Upper lobe of left lung (tissue), 6 donors: ENCODE measurements at regions not wholly inside any gene's neighbourhood (a gene's known extent, or its start where the extent isn't known, plus 50 kb on each side); places are given as distances from the start of the nearest gene placed in this dataset.

ENCODE experiments used
- ATAC-seq, 2 donors: fragments of 200-7000 bp; cut with Tn5 transposase; one replicate each; pipeline ENCODE4 v1.9.1; 2022; ENCODE audit warnings: mild to moderate bottlenecking in 2 of 2, moderate library complexity in 2 of 2; ENCODE audit not compliant: low FRiP score in 2 of 2
- DNase-seq, 2 donors: peaks; one replicate each; pipeline ENCODE4 v3.0.0-alpha.2; 2019 to 2020
- H3K27ac ChIP-seq, 4 donors: fragments of 200-600 bp; sonication (generic); one replicate each; pipeline ENCODE4 v1.5.1; 2016 to 2019
- H3K27me3 ChIP-seq, 4 donors: fragments of 200-600 bp; sonication (generic); one replicate each; pipeline ENCODE4 v1.5.1; 2017 to 2019
- H3K36me3 ChIP-seq, 4 donors: fragments of 200-600 bp; sonication (generic); one replicate each; pipeline ENCODE4 v1.5.1; 2016 to 2019
- H3K4me1 ChIP-seq, 4 donors: fragments of 200-600 bp; sonication (generic); one replicate each; pipeline ENCODE4 v1.5.1; 2018 to 2019
- H3K4me3 ChIP-seq, 4 donors: fragments of 200-600 bp; sonication (generic); one replicate each; pipeline ENCODE4 v1.5.1; 2017 to 2019; ENCODE audit warnings: mild to moderate bottlenecking in 2 of 4, moderate library complexity in 1 of 4
- H3K9me3 ChIP-seq, 4 donors: fragments of 200-600 bp; sonication (generic); one replicate each; pipeline ENCODE4 v1.5.1; 2018 to 2019
- CTCF ChIP-seq, 6 experiments: fragments of 450-650 bp in 4 of 6; fragments of 200-600 bp in 2 of 6; sonication (generic) in 2 of 6; IDR thresholded peaks; one replicate each; pipeline ENCODE4 v1.5.1; 2016 to 2019; ENCODE audit warnings: antibody characterized with exemption in 6 of 6
- EP300 ChIP-seq, 4 donors: sonication (generic); formaldehyde crosslinking; IDR thresholded peaks; one replicate each; pipeline ENCODE4 v1.5.1; 2017; ENCODE audit warnings: antibody characterized with exemption in 4 of 4, control low read depth in 2 of 4
- POLR2A ChIP-seq, 4 donors: fragments of 450-650 bp; IDR thresholded peaks; one replicate each; pipeline ENCODE4 v1.5.1; 2016 to 2017; ENCODE audit warnings: antibody characterized with exemption in 4 of 4, mild to moderate bottlenecking in 2 of 4
- POLR2AphosphoS5 ChIP-seq, 2 donors: sonication (generic); formaldehyde crosslinking; IDR thresholded peaks; one replicate each; pipeline ENCODE4 v1.5.1; 2017; ENCODE audit warnings: antibody characterized with exemption in 2 of 2
- whole genome bisulfite sequencing, 2 donors: methylation state at CpG; one replicate each; pipeline ENCODE4 v1.1.5; 2017 to 2018; 5-methylcytosine and 5-hydroxymethylcytosine counted together
- donor health status: DM: no; HTN: no; CAD: no; lungs with moderate emphysema.
- donor health status: DM: no; HTN: yes; CAD: no; lungs with severe emphysema.

- WGBS, 2 donors = 50 to 80% methylated on average over 1 of the region's 1 CpG
- H3K27ac ChIP-seq = peak overlapping the region; percentile 38 to 66 (median 61)
Observed at GRCh38 chr1:59151860-59152259, 145.0 kb upstream of the FGGY start.

GRCh38 chr1:59152511-59152910 is 144.4 kb upstream of the FGGY start:
- H3K27me3 ChIP-seq = no peaks in the 10 kb centered on the region
- no peak for ATAC-seq
- no peak overlapping the region for H3K4me3 ChIP-seq
- no peaks in the 10 kb centered on the region for H3K36me3 ChIP-seq
- no peak for DNase-seq
- TF ChIP-seq POLR2A (IDR thresholded peaks at IDR 0.05) = no peak
- no peak for TF ChIP-seq POLR2AphosphoS5 (IDR thresholded peaks at IDR 0.05)
- no peak for TF ChIP-seq EP300 (IDR thresholded peaks at IDR 0.05)
- no peak for TF ChIP-seq CTCF (IDR thresholded peaks at IDR 0.05)
- WGBS, 2 donors = 96 to 100% methylated on average over 1 of the region's 1 CpG
- no peaks in the 10 kb centered on the region for H3K9me3 ChIP-seq
- H3K4me1 ChIP-seq = peaks cover 20 to 38% (median 29%) of the 10 kb centered on the region in 4 donors
- peak overlapping the region in 3 of 4 donors; percentile 38 to 66 (median 57) for H3K27ac ChIP-seq

More at GRCh38 chr1:59151860-59152259, 145.0 kb upstream of the FGGY start:
- no peaks in the 10 kb centered on the region for H3K27me3 ChIP-seq
- H3K4me3 ChIP-seq = no peak overlapping the region
- DNase-seq (no peak), ATAC-seq (no peak)
- TF ChIP-seq POLR2AphosphoS5 (IDR thresholded peaks at IDR 0.05) = no peak
- no peak for TF ChIP-seq POLR2A (IDR thresholded peaks at IDR 0.05)
- TF ChIP-seq CTCF (IDR thresholded peaks at IDR 0.05) = no peak
- no peak for TF ChIP-seq EP300 (IDR thresholded peaks at IDR 0.05)
- H3K4me1 ChIP-seq = peaks cover 25 to 36% (median 31%) of the 10 kb centered on the region in 4 donors
- no peaks in the 10 kb centered on the region for H3K36me3 ChIP-seq
- H3K9me3 ChIP-seq = no peaks in the 10 kb centered on the region

GRCh38 chr1:59154401-59154800 is 142.5 kb upstream of the FGGY start:
- H3K4me1 ChIP-seq = peaks cover 20 to 38% (median 29%) of the 10 kb centered on the region in 4 donors
- TF ChIP-seq EP300 (IDR thresholded peaks at IDR 0.05) = no peak
- TF ChIP-seq POLR2A (IDR thresholded peaks at IDR 0.05) = no peak
- no peak for TF ChIP-seq POLR2AphosphoS5 (IDR thresholded peaks at IDR 0.05)
- no peak for TF ChIP-seq CTCF (IDR thresholded peaks at IDR 0.05)
- no peak for DNase-seq
- no peaks in the 10 kb centered on the region for H3K27me3 ChIP-seq
- no peak overlapping the region for H3K4me3 ChIP-seq
- WGBS, 2 donors = 100% methylated on average over 2 of the region's 2 CpGs
- H3K9me3 ChIP-seq = peaks cover 0 to 9% (median 7%) of the 10 kb centered on the region in 4 donors
- no peak overlapping the region for H3K27ac ChIP-seq
- H3K36me3 ChIP-seq = no peaks in the 10 kb centered on the region
- no peak for ATAC-seq

GRCh38 chr1:59155351-59155750 is 141.5 kb upstream of the FGGY start:
- Histone ChIP-seq H3K9me3 (peaks cover 0 to 9% (median 7%) of the 10 kb centered on the region in 4 donors), H3K27ac (no peak overlapping the region), H3K4me3 (no peak overlapping the region), H3K27me3 (no peaks in the 10 kb centered on the region), H3K36me3 (no peaks in the 10 kb centered on the region), H3K4me1 (peaks cover 18 to 34% (median 26%) of the 10 kb centered on the region in 4 donors)
- DNase-seq (no peak), ATAC-seq (no peak)
- TF ChIP-seq POLR2AphosphoS5 (IDR thresholded peaks at IDR 0.05) (no peak), CTCF (IDR thresholded peaks at IDR 0.05) (no peak), POLR2A (IDR thresholded peaks at IDR 0.05) (no peak), EP300 (IDR thresholded peaks at IDR 0.05) (no peak)
- 100% methylated on average over 1 of the region's 1 CpG for WGBS, 2 donors

GRCh38 chr1:59156051-59156450 is 140.8 kb upstream of the FGGY start:
- WGBS, 2 donors = 21 to 23% methylated on average over 3 of the region's 3 CpGs
- TF ChIP-seq POLR2A (IDR thresholded peaks at IDR 0.05) = no peak
- no peak for TF ChIP-seq EP300 (IDR thresholded peaks at IDR 0.05)
- TF ChIP-seq POLR2AphosphoS5 (IDR thresholded peaks at IDR 0.05) = no peak
- no peak for TF ChIP-seq CTCF (IDR thresholded peaks at IDR 0.05)

More at GRCh38 chr1:59156051-59156450, 140.8 kb upstream of the FGGY start:
- DNase-seq (no peak), ATAC-seq (no peak)
- no peak overlapping the region for H3K27ac ChIP-seq
- no peaks in the 10 kb centered on the region for H3K27me3 ChIP-seq
- no peak overlapping the region for H3K4me3 ChIP-seq
- H3K36me3 ChIP-seq = no peaks in the 10 kb centered on the region
- H3K9me3 ChIP-seq = peaks cover 0 to 9% (median 7%) of the 10 kb centered on the region in 4 donors
- peaks cover 11 to 29% (median 20%) of the 10 kb centered on the region in 4 donors for H3K4me1 ChIP-seq
